ENCODE measurements at regions not wholly inside any gene's neighbourhood (a gene's known extent, or its start where the extent isn't known, plus 50 kb on each side); places are given as distances from the start of the nearest gene placed in this dataset.

DNA sequence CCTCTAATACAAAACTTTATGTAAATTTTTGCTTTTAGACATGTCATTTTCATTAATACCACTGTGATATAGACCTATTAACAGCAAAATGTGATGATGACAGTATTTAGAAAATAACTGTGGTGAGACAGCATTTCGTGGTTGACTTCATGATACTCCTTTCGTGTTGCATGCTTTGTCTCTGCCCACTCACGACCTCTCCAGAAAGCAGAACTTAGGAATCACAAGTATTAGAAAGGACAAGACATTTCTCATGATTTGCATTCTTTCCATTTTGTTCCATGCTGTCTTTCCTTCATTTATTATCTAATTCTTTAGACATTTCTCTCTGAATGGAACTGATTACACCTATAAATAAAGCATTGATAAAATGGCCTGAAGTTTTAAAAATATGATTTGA lies 85.2 kb upstream of the POU3F3 start:
- Histone ChIP-seq H3K4me2 (replicated peaks; ENCODE audit: extremely low read depth, low read length, poor library complexity, severe bottlenecking) (no peak overlapping the region), H3K9ac (ENCODE audit: insufficient read depth, low read length, poor library complexity, severe bottlenecking) (no peak overlapping the region), H3K27me3 (ENCODE audit: control insufficient read depth in 2 of 2, insufficient read depth in 2 of 2, low read length in 2 of 2) (no peaks in the 10 kb centered on the region), H3K79me2 (ENCODE audit: insufficient read depth, low read length) (no peaks in the 10 kb centered on the region), H3K4me3 (replicated peaks in 1 of 3; ENCODE audit: low read depth in 2 of 3, low read length in 3 of 3) (no peak overlapping the region), H4K20me1 (ENCODE audit: insufficient read depth, low read length) (no peaks in the 10 kb centered on the region), H3K36me3 (replicated peaks in 1 of 2; ENCODE audit: control insufficient read depth in 1 of 2, insufficient read depth in 2 of 2, low read length in 2 of 2) (no peaks in the 10 kb centered on the region), H3K27ac (ENCODE audit: low read depth in 1 of 2, low read length in 2 of 2) (no peak overlapping the region), H3K9me3 (replicated peaks in 1 of 2; ENCODE audit: control insufficient read depth in 1 of 2, insufficient read depth in 1 of 2, low read length in 2 of 2) (no peaks in the 10 kb centered on the region), H2AFZ (ENCODE audit: insufficient read depth, low read depth, low read length, poor library complexity, severe bottlenecking) (no peak overlapping the region), H3K4me1 (ENCODE audit: control insufficient read depth in 1 of 2, insufficient read depth in 2 of 2, low read length in 2 of 2) (peaks cover 27 to 36% of the 10 kb centered on the region in 2 donors)
- TF ChIP-seq, protein P1, sequence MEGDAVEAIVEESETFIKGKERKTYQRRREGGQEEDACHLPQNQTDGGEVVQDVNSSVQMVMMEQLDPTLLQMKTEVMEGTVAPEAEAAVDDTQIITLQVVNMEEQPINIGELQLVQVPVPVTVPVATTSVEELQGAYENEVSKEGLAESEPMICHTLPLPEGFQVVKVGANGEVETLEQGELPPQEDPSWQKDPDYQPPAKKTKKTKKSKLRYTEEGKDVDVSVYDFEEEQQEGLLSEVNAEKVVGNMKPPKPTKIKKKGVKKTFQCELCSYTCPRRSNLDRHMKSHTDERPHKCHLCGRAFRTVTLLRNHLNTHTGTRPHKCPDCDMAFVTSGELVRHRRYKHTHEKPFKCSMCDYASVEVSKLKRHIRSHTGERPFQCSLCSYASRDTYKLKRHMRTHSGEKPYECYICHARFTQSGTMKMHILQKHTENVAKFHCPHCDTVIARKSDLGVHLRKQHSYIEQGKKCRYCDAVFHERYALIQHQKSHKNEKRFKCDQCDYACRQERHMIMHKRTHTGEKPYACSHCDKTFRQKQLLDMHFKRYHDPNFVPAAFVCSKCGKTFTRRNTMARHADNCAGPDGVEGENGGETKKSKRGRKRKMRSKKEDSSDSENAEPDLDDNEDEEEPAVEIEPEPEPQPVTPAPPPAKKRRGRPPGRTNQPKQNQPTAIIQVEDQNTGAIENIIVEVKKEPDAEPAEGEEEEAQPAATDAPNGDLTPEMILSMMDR (IDR thresholded peaks at IDR 0.05): no peak
- H3K36me3 Mint-ChIP-seq: no peaks in the 10 kb centered on the region
- H3K4me3 Mint-ChIP-seq: no peak overlapping the region
- H3K4me1 Mint-ChIP-seq: peaks cover 37% of the 10 kb centered on the region
- peaks cover 0 to 12% (median 6%) of the 10 kb centered on the region in 7 donors for H3K9me3 Mint-ChIP-seq
- intact Hi-C loops (cut with micrococcal nuclease): no loop called here
- peak overlapping the region in 4 of 7 donors; percentile 16 to 30 (median 22) for H3K27ac Mint-ChIP-seq
- H3K27me3 Mint-ChIP-seq (ENCODE audit: low read depth in 3 of 3): no peaks in the 10 kb centered on the region
- WGBS (ENCODE audit: insufficient coverage): 0% methylated on average over 2 of the region's 3 CpGs
- DNase-seq: peak; percentile 26 to 35 (median 32)

DNA sequence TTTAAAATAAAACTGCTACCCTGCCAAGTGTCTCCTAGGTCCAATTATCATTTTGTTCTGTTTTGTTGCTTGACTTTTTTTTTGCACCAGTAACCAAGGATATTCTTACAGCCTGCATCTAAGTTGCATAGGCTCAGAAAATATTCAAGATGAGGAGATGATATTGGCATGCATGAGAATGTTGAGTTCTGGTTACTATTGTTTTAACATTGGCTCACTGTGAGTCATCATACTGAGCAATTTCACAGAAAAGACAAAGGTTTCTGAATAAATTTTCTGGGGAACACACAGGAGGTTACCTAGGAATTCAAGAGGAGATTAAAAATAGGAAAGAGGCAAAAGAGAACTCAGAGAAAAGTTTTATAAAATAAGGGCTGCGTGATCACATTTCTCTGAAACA lies 84.8 kb upstream of the POU3F3 start:
- no peak overlapping the region for H3K4me3 ChIP-seq (replicated peaks in 1 of 3; ENCODE audit: low read depth in 2 of 3, low read length in 3 of 3)
- Mint-ChIP-seq H3K27me3 (ENCODE audit: low read depth in 3 of 3) (no peaks in the 10 kb centered on the region), H3K27ac (peak overlapping the region in 4 of 7 donors; percentile 16 to 30 (median 22)), H3K36me3 (no peaks in the 10 kb centered on the region), H3K4me1 (peaks cover 41% of the 10 kb centered on the region), H3K9me3 (peaks cover 0 to 12% (median 6%) of the 10 kb centered on the region in 7 donors), H3K4me3 (no peak overlapping the region)
- no peak overlapping the region for H2AFZ ChIP-seq (ENCODE audit: insufficient read depth, low read depth, low read length, poor library complexity, severe bottlenecking)
- no peak overlapping the region for H3K4me2 ChIP-seq (replicated peaks; ENCODE audit: extremely low read depth, low read length, poor library complexity, severe bottlenecking)
- no peaks in the 10 kb centered on the region for H4K20me1 ChIP-seq (ENCODE audit: insufficient read depth, low read length)
- TF ChIP-seq, protein P1 (IDR thresholded peaks at IDR 0.05): no peak
- DNase-seq: peak in 1 of 3 donors; percentile 7
- intact Hi-C loops (cut with micrococcal nuclease): no loop called here
- no peak overlapping the region for H3K27ac ChIP-seq (ENCODE audit: low read depth in 1 of 2, low read length in 2 of 2)
- no peak overlapping the region for H3K9ac ChIP-seq (ENCODE audit: insufficient read depth, low read length, poor library complexity, severe bottlenecking)
- H3K27me3 ChIP-seq (ENCODE audit: control insufficient read depth in 2 of 2, insufficient read depth in 2 of 2, low read length in 2 of 2): no peaks in the 10 kb centered on the region
- no peaks in the 10 kb centered on the region for H3K36me3 ChIP-seq (replicated peaks in 1 of 2; ENCODE audit: control insufficient read depth in 1 of 2, insufficient read depth in 2 of 2, low read length in 2 of 2)
- no CpG with 5 or more reads among the region's 1 CpG for WGBS (ENCODE audit: insufficient coverage)
- H3K9me3 ChIP-seq (replicated peaks in 1 of 2; ENCODE audit: control insufficient read depth in 1 of 2, insufficient read depth in 1 of 2, low read length in 2 of 2): no peaks in the 10 kb centered on the region
- H3K4me1 ChIP-seq (ENCODE audit: control insufficient read depth in 1 of 2, insufficient read depth in 2 of 2, low read length in 2 of 2): peaks cover 31 to 41% of the 10 kb centered on the region in 2 donors
- no peaks in the 10 kb centered on the region for H3K79me2 ChIP-seq (ENCODE audit: insufficient read depth, low read length)
